MM.1S (cell line): ENCODE measurements at regions not wholly inside any gene's neighbourhood (a gene's known extent, or its start where the extent isn't known, plus 50 kb on each side); places are given as distances from the start of the nearest gene placed in this dataset.

ENCODE experiments used
- DNase-seq: peaks from one replicate; pipeline ENCODE4 v3.0.0-alpha.2; 2015
- H2AFZ ChIP-seq: fragments of 300-600 bp; sonication (generic); 2 replicates; pipeline ENCODE4 v1.6.0; 2016; ENCODE audit warnings: antibody characterized with exemption, low read length
- H3F3A ChIP-seq: fragments of 300-600 bp; sonication (generic); 2 replicates; pipeline ENCODE4 v1.6.1; 2016; ENCODE audit warnings: mild to moderate bottlenecking, antibody characterized with exemption, low read length, moderate library complexity, mixed read lengths; ENCODE audit not compliant: insufficient read depth
- H3K27ac ChIP-seq: fragments of 300-600 bp; sonication (generic); 2 replicates; pipeline ENCODE4 v1.5.1; 2016; ENCODE audit warnings: mild to moderate bottlenecking, low read length
- H3K27me3 ChIP-seq: fragments of 300-600 bp; sonication (generic); replicated peaks from 2 replicates; pipeline ENCODE4 v1.6.0; 2016; ENCODE audit warnings: low read length; ENCODE audit not compliant: insufficient read depth
- H3K36me3 ChIP-seq: fragments of 300-600 bp; sonication (generic); replicated peaks from 2 replicates; pipeline ENCODE4 v1.6.1; 2016; ENCODE audit warnings: mild to moderate bottlenecking, low read length, mixed read lengths; ENCODE audit not compliant: insufficient read depth
- H3K4me1 ChIP-seq: fragments of 300-600 bp; sonication (generic); 2 replicates; pipeline ENCODE4 v1.6.1; 2016; ENCODE audit warnings: low read length, mixed read lengths
- H3K4me2 ChIP-seq: fragments of 300-600 bp; sonication (generic); 2 replicates; pipeline ENCODE4 v1.6.0; 2016; ENCODE audit warnings: low read depth, low read length
- H3K4me3 ChIP-seq: fragments of 300-600 bp; sonication (generic); 2 replicates; pipeline ENCODE4 v1.5.1; 2016; ENCODE audit warnings: low read length, mixed read lengths
- H3K79me2 ChIP-seq: fragments of 300-600 bp; sonication (generic); 2 replicates; pipeline ENCODE4 v1.6.1; 2016; ENCODE audit warnings: mixed run types, low read length, mixed read lengths
- H3K9ac ChIP-seq: fragments of 300-600 bp; sonication (generic); 2 replicates; pipeline ENCODE4 v1.6.1; 2016; ENCODE audit warnings: low read length, mixed read lengths
- H3K9me2 ChIP-seq: fragments of 300-600 bp; sonication (generic); replicated peaks from 2 replicates; pipeline ENCODE4 v1.6.1; 2016; ENCODE audit warnings: mild to moderate bottlenecking, low read length, mixed read lengths; ENCODE audit not compliant: insufficient read depth
- H3K9me3 ChIP-seq: fragments of 300-600 bp; sonication (generic); replicated peaks from 2 replicates; pipeline ENCODE4 v1.6.1; 2016; ENCODE audit warnings: mild to moderate bottlenecking, low read length, mixed read lengths; ENCODE audit not compliant: insufficient read depth
- H4K20me1 ChIP-seq: fragments of 300-600 bp; sonication (generic); 2 replicates; pipeline ENCODE4 v1.6.1; 2016; ENCODE audit warnings: mild to moderate bottlenecking, low read length, moderate library complexity, mixed read lengths; ENCODE audit not compliant: insufficient read depth
- EZH2 ChIP-seq: fragments of 300-600 bp; sonication (generic); optimal IDR thresholded peaks from 2 replicates; pipeline ENCODE3; 2017; ENCODE audit warnings: low read depth, mild to moderate bottlenecking, antibody characterized with exemption, low read length, mixed read lengths
- EZH2phosphoT487 ChIP-seq: fragments of 300-600 bp; sonication (generic); IDR thresholded peaks from 2 replicates; pipeline ENCODE4 v1.6.1; 2018; ENCODE audit warnings: antibody characterized with exemption, low read length
- TF ChIP-seq, protein P1 (sequence below): fragments of 300-600 bp; sonication (generic); IDR thresholded peaks from 2 replicates; pipeline ENCODE4 v1.5.1; 2016; ENCODE audit warnings: antibody characterized with exemption, low read length, mixed read lengths

DNA sequence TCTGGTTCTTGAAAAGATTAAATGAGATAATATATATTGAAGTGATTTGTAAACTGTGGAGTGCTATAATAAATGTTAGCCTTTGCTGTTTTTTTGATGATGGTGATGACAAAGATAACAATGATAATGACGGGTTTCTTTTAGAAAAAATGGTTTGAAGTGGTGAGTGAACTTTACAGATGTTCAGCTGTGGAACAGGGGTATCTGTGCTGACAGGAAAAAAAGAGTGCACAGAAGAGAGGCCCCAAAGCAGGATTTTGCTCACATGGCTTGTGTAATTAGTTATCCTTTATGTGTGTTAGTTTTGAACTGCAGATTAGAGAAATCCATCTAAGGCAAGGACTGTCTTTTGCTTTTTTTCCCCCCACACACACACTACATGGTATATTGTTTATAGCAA, 119.2 kb downstream of the CYSLTR2 start:
- Histone ChIP-seq H4K20me1 (no peaks in the 10 kb centered on the region), H3K4me3 (no peak overlapping the region), H3K9ac (no peak overlapping the region), H3K36me3 (no peaks in the 10 kb centered on the region), H3K9me2 (no peaks in the 10 kb centered on the region), H3F3A (no peaks in the 10 kb centered on the region), H3K27ac (no peak overlapping the region), H3K27me3 (no peaks in the 10 kb centered on the region), H3K9me3 (no peaks in the 10 kb centered on the region), H3K79me2 (no peaks in the 10 kb centered on the region), H3K4me2 (no peak overlapping the region), H2AFZ (no peak overlapping the region), H3K4me1 (peaks cover 9% of the 10 kb centered on the region; the same call in 1 of the 2 replicates)
- TF ChIP-seq EZH2phosphoT487 (no peak), EZH2 (no peak)
- TF ChIP-seq, protein P1, sequence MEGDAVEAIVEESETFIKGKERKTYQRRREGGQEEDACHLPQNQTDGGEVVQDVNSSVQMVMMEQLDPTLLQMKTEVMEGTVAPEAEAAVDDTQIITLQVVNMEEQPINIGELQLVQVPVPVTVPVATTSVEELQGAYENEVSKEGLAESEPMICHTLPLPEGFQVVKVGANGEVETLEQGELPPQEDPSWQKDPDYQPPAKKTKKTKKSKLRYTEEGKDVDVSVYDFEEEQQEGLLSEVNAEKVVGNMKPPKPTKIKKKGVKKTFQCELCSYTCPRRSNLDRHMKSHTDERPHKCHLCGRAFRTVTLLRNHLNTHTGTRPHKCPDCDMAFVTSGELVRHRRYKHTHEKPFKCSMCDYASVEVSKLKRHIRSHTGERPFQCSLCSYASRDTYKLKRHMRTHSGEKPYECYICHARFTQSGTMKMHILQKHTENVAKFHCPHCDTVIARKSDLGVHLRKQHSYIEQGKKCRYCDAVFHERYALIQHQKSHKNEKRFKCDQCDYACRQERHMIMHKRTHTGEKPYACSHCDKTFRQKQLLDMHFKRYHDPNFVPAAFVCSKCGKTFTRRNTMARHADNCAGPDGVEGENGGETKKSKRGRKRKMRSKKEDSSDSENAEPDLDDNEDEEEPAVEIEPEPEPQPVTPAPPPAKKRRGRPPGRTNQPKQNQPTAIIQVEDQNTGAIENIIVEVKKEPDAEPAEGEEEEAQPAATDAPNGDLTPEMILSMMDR, result no peak
- no peak for DNase-seq

DNA sequence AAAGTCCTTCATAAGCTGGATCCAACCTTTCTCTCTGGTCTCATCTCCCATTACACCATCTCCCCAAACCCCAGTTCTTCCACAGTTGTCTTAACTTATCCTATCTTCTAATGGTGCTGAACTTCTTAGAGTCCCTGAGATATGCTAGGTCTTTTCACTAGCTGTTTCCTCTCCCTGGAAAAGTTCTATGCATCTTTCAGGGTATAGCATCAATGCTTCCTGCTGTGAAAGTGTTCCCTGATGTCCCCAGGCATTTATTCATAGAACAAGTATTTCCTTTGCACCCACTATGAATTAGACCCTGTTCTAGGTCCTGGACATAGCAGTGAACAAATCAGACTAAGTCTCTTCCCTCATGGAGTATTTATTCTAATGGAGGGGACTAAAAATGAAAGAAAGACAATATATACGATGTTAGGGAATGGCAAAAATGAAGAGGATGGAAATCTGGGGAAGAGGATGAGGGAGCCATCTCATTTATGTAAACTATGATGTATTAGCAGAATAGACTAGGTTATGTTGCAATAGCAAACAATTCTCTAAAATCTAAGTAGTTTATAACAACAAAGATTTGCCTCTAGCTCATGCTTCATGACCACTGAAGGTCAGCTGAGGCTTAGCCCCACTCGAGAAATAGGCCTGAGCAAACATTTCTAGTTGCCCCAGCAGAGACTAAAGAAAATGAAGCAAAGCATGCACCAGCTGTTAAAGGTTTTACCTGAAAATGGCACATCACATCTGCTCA, 120.0 kb downstream of the CYSLTR2 start:
- Histone ChIP-seq H3K9ac (no peak overlapping the region), H3K9me2 (no peaks in the 10 kb centered on the region), H3K36me3 (no peaks in the 10 kb centered on the region), H3K27ac (no peak overlapping the region), H3K4me1 (peaks cover 9% of the 10 kb centered on the region; the same call in 1 of the 2 replicates), H3K9me3 (no peaks in the 10 kb centered on the region), H3K4me2 (no peak overlapping the region), H3K79me2 (no peaks in the 10 kb centered on the region), H3K4me3 (no peak overlapping the region), H4K20me1 (no peaks in the 10 kb centered on the region), H2AFZ (no peak overlapping the region), H3K27me3 (no peaks in the 10 kb centered on the region), H3F3A (no peaks in the 10 kb centered on the region)
- TF ChIP-seq EZH2 (no peak), EZH2phosphoT487 (no peak)
- TF ChIP-seq, protein P1, result no peak
- DNase-seq, result no peak

DNA sequence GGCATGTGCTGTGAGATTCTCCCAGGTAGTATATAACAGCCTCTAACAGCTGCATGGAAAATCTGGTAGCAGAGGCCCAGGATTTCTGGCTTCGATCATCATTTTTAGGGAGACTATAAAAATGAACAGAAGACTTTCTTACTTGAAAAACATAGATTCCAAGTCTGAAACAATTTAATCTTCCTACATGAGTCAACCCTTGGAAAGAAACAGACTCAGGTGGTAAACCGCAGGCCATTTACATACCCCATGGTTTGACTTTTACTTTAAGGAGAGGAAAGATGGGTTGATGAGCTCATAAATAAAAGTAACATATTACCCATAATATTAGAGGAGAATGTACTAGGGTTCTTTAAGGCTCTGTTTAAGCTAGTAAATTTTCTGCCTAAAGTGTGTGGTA, 121.6 kb downstream of the CYSLTR2 start:
- DNase-seq, result no peak
- Histone ChIP-seq H3K36me3 (no peaks in the 10 kb centered on the region), H4K20me1 (no peaks in the 10 kb centered on the region), H3K27ac (no peak overlapping the region), H2AFZ (no peak overlapping the region), H3K9ac (no peak overlapping the region), H3K4me2 (no peak overlapping the region), H3F3A (no peaks in the 10 kb centered on the region), H3K4me3 (no peak overlapping the region), H3K27me3 (no peaks in the 10 kb centered on the region), H3K4me1 (peaks cover 3% of the 10 kb centered on the region; the same call in 1 of the 2 replicates), H3K9me3 (no peaks in the 10 kb centered on the region), H3K9me2 (no peaks in the 10 kb centered on the region), H3K79me2 (no peaks in the 10 kb centered on the region)
- no peak for TF ChIP-seq EZH2
- no peak for TF ChIP-seq EZH2phosphoT487
- TF ChIP-seq, protein P1, result no peak
